ENCODE measurements at regions not wholly inside any gene's neighbourhood (a gene's known extent, or its start where the extent isn't known, plus 50 kb on each side); places are given as distances from the start of the nearest gene placed in this dataset.

DNA sequence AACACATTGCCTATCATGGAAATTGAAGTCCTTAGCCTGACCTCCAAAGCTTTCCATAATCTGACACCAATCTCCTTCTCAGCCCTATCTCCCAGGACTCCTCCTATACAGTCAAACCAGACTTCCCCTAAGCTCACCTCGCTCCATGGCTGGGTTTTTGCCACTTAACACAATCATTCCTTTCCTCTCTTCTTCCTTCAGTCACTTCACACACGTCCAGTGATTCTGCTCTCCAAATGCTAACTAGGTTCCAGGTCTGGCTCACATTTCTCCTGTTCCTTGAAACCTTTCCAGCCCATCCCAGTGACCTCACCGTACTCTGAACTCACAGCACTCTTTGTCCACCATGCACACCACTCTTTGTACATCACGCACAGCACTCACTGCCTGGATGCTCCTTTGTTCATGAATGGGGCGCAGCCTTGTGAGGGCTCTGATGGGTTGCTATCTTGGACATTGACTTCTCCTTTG lies 98.4 kb downstream of the GLUL start:
- Mint-ChIP-seq H3K27ac (no peak overlapping the region), H3K9me3 (no peaks in the 10 kb centered on the region), H3K27me3 (ENCODE audit: low read depth) (no peaks in the 10 kb centered on the region; the same call in 1 of the 2 replicates), H3K4me1 (no peaks in the 10 kb centered on the region), H3K4me3 (no peak overlapping the region), H3K36me3 (ENCODE audit: insufficient read depth in 1 of 3, low read depth in 3 of 3) (no peaks in the 10 kb centered on the region)
- no peak overlapping the region for H4K5ac ChIP-seq (ENCODE audit: insufficient read length, low read depth, low read length)
- no peak overlapping the region for H4K91ac ChIP-seq (ENCODE audit: insufficient read length, low read depth, low read length)
- no peak overlapping the region for H3K18ac ChIP-seq (ENCODE audit: insufficient read length, low read depth, low read length)
- no CpG with 5 or more reads among the region's 5 CpGs for WGBS (ENCODE audit: extremely low coverage, insufficient read length, low lambda C conversion rate)
- no peaks in the 10 kb centered on the region for H3K9me3 ChIP-seq (ENCODE audit: control insufficient read depth, low read depth, low read length)
- DNase-seq = no peak
- no peaks in the 10 kb centered on the region for H4K20me1 ChIP-seq (ENCODE audit: control insufficient read depth, insufficient read depth, insufficient read length)
- H3K4me2 ChIP-seq (ENCODE audit: insufficient read depth, insufficient read length, low read length) = no peak overlapping the region
- no peak overlapping the region for H3K9ac ChIP-seq (ENCODE audit: extremely low read depth, insufficient read length, low read length)
- no peak overlapping the region for H2AK5ac ChIP-seq (ENCODE audit: insufficient read length, low read length)
- no peak for TF ChIP-seq CTCF (conservative IDR thresholded peaks at IDR 0.05)
- no peaks in the 10 kb centered on the region for H3K4me1 ChIP-seq (ENCODE audit: insufficient read depth, low read length)
- no peaks in the 10 kb centered on the region for H3K27me3 ChIP-seq (ENCODE audit: insufficient read depth, low read length)
- H3K14ac ChIP-seq (ENCODE audit: insufficient read depth, low read length) = no peak overlapping the region
- no peak overlapping the region for H3T11ph ChIP-seq (ENCODE audit: low read length)
- no peaks in the 10 kb centered on the region for H3K79me2 ChIP-seq (ENCODE audit: insufficient read depth, low read length)
- no peak overlapping the region for H2BK5ac ChIP-seq (ENCODE audit: insufficient read length, low read length)
- H2BK12ac ChIP-seq (ENCODE audit: insufficient read length, low read depth, low read length) = no peak overlapping the region
- no peaks in the 10 kb centered on the region for H3K79me1 ChIP-seq (ENCODE audit: insufficient read depth, low read depth, low read length, poor library complexity, severe bottlenecking)
- no peak overlapping the region for H2BK15ac ChIP-seq (ENCODE audit: low read depth, low read length)
- no peak overlapping the region for H3K56ac ChIP-seq (ENCODE audit: insufficient read length, low read depth, low read length)
- no peak overlapping the region for H3K23ac ChIP-seq (ENCODE audit: insufficient read length, low read depth, low read length)
- no peak overlapping the region for H4K8ac ChIP-seq (replicated peaks; ENCODE audit: insufficient read length, low read depth, low read length)
- H3K4ac ChIP-seq (ENCODE audit: low read depth, low read length) = no peak overlapping the region
- no peak overlapping the region for H2AFZ ChIP-seq (ENCODE audit: low read length)
- H3K27ac ChIP-seq (ENCODE audit: insufficient read length, low read depth, low read length) = no peak overlapping the region
- no peak overlapping the region for H2BK120ac ChIP-seq (ENCODE audit: low read depth, low read length, poor library complexity, severe bottlenecking)
- H2BK20ac ChIP-seq (ENCODE audit: low read depth, low read length, poor library complexity, severe bottlenecking) = no peak overlapping the region
- H3K23me2 ChIP-seq (ENCODE audit: insufficient read length, low read depth, low read length, poor library complexity, severe bottlenecking) = no peaks in the 10 kb centered on the region

All from H9 (cell line).